Right hindlimb (tissue), 1 donor: ENCODE measurements at regions not wholly inside any gene's neighbourhood (a gene's known extent, or its start where the extent isn't known, plus 50 kb on each side); places are given as distances from the start of the nearest gene placed in this dataset.
A peak's percentile ranks its signal among the peaks of the same experiment; 100 is the strongest.

Experiments
- DNase-seq: peaks from one replicate; pipeline ENCODE4 v3.0.0-alpha.2; 2018

DNA sequence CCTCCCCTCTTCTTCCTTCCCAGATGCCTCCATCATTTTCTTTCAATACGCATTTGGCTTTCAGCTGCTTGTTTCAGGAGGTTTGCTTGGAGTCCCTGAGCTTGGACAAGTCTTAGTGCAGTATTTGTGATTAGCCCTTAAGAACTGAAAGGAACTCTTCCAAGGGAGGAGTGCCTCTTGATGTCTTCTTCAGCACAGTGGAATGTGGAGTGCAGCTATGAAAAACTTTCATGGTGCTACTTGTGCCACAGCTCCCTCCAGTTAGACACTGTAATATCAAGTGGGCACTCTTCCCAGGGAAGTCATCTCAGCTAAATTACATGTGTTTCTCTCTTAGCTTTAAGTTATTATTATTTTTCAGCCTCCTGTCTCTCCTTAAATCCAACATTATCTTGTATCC lies 173.1 kb downstream of the NECTIN3 start:
- no peak for DNase-seq

DNA sequence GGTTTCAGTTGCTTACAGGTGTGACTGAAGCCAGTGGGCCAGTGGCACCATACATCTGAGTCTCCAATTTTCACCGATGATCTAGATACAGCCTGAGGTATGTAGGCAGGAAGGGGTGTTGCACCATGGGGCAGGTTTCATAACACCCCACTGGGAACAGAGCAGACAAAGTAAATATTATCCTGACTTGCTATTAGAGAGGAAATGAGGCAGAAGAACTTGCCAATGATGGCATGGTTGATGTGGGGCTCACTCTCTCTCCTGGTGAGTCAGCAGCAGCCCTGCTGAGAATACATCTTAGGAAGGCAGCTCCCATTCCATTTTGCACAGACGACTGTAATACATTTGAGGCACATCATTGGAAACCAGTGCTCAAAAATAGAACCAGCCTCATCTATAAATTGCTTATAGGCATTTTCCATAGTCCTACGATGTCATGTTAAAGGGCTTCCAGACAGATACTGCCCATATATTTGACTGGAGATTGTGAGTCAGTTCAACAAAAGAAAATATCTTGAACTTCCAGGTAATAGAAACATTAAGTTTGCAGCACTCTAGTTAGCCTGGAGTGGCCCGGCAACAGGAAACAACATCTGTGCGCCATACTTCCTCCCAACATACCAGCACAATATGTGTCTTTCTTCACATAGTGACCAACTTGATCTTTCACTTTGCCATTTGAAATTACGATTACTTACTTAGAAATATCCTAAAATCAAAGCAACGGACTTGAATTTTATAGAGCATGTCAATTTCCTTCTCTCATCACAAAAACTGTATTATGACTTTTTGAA lies 175.5 kb downstream of the NECTIN3 start:
- DNase-seq = no peak

DNA sequence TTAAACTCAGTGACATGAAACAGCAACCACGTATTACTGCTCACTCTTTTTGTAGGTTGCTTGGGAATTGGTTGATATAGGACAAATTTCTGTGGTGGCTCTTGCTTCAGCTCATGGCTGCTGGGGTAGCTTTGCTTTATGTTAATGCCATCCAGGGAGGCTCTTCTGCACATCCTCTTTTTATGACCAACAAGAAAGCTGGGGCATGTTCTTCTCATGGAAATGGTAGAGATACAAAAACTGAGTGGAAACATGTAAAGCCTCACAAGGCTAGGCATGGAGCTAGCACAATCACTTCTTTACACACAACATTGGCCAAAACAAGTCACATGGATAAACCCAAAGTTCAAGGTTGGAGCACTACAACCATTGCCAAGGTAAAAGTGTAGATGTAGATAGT lies 176.8 kb downstream of the NECTIN3 start:
- no peak for DNase-seq

DNA sequence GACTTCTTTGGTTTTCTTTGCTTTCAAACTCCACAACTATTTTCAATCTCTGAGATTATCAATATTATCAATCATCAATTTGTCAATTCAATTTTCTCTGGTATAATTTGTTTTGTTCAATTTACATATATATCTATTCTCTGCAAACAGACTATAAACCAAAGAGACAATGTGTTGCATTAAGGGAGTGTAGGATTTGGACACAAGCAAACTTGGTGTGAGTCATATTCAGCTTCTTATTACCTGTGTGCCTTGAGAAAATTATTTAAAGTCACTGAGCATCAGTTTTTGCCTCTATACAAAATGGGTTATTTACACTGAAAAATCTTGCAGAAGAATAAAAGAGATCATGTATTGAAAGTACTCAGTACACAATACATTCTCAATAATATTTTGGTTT lies 177.8 kb downstream of the NECTIN3 start:
- no peak for DNase-seq

DNA sequence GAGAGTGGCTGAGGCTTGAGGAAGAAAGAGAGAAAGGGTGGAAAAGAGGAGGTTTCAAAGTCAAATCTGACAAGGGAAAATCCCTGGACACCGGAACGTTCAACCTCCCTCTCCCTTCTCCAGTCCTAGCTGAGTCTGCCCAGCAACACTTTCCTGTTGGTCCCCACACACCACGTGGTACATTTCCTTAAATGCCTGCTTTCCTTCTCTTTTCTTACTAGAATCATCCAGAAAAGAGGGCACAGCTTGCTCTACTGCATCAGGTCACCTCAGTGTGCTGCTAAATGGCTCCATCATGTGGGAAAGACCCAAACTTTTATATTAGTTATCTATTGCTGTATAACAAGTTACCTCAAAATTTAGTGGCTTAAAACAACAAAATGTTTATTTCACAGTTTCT lies 181.2 kb downstream of the NECTIN3 start:
- DNase-seq = no peak

DNA sequence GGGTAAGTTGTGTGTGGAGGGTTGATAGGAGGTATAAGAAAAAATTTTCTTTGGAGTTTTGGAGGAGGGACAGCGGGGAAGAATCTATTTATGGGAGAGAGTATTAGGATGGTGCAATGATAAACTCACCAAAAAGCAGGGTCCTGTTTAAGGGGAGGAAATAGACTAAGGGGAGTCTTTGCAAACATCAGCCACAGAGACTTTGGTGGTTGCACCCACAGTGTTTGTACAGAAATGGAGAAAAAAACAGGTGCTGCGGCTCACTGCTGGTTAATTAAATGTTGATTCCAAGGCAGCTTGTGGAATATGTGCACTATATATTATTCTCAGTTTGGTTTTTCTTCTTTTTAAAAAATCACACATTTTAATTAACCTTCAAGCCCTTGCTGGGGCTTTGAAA lies 182.1 kb downstream of the NECTIN3 start:
- DNase-seq = no peak

DNA sequence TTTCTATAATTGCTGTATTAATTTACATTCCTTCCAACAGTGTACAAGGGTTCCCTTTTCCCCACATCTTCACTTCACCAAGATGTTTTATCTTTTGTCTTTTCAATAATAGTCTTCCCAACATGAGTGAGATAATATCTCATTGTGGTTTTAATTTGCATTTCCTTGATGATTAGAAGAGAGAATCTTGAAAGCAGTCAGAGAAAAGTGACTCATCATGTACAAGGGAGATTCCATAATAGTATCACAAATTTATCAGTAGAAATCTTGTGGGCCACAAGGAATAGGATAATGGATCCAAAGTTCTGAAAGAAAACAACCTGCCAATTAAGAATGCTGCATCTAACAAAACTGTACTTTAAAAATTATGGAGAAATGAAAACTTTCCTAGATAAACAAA lies 189.3 kb downstream of the NECTIN3 start:
- DNase-seq = no peak

DNA sequence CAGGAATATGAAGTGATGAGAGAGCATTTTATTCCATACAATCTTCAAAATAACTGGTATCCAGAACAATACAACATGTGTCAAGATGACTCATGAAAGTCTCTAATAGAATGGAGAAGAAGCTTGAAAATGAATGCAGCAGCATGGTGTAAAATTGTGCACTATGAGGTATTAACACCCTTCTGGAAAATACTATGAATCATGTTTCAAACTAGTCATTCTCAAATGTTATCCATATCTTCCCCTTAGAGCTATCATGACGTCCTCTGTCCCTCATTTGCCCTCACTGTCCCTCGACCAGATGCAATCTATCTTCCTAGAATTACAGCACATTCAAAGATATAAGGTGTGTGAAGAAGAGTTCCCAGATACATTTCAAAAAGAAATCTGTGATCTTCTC lies 198.2 kb downstream of the NECTIN3 start:
- no peak for DNase-seq

DNA sequence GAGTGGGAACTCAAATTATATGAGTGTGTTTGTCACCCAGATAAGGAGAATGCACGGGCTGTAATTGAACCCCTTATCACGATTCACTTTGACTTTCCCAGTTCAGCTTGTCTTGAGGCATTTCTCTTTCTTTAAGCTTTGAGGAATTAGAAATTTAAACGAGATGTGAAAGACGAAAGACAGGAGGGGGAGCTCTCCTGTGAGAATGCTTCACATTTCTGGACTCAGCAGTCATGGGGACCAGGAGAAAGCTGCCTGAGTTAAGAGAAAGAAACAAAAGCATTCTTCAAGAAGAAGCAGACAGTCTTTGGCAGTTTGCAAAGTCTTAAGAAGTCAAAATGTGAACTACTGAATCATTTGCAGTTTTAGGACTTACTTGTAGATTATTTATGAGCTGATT lies 205.6 kb downstream of the NECTIN3 start:
- no peak for DNase-seq

DNA sequence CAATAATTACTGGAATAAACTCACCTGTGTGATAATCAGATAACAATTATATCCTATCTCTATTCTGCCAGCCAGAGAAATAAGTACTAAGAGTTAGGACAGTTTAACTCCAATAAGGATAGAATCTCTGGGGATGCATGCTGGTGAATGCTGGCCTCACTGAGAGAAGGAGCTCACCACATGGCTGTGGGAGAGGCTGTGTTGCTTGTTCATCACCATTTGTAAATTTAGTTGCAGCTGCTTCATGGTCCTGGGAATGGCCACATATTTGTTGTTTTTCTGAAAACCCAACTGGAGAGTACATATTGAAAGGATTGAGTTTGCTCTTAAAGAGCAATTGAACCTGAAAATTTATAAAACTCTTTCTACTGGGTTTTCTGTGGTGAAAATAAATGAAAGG lies 207.3 kb downstream of the NECTIN3 start:
- no peak for DNase-seq

DNA sequence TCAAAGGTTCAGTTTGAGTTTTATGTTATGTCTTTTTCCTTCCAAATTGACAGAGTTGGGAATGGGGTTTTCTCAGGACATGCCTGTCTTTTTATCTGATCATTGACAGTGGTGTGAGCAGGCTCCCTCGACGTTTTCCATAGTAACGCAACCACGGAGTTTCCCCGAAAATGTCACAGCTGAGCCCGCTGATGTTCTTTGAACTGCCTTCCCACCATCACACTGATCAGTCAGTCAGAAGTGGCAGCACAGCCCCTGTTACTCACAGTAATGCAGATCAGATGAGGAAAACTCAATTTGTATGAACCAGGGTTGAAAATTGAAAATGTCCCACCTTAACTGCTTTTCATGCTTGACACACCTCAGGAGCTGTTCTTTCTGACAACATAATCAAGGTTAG lies 210.4 kb downstream of the NECTIN3 start:
- no peak for DNase-seq

DNA sequence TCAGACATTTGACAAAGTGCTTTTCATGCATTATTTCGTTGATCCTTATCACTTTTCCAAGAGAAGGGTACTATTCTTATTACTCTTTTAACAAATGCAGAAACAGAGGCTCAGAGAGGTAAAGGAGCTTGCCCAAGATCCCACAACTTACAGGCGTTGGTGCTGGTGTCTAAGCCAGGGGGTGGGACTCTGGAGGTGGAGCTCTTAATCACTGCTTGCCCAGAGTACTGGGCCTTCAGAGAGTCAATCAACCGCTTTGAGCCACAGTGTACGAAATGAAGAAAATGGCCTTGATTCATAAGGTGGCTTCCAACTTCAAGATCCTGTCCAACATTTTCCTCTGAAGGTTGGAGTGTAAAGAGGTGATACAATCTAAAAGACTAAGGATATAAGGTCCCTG lies 211.5 kb downstream of the NECTIN3 start:
- DNase-seq = no peak

DNA sequence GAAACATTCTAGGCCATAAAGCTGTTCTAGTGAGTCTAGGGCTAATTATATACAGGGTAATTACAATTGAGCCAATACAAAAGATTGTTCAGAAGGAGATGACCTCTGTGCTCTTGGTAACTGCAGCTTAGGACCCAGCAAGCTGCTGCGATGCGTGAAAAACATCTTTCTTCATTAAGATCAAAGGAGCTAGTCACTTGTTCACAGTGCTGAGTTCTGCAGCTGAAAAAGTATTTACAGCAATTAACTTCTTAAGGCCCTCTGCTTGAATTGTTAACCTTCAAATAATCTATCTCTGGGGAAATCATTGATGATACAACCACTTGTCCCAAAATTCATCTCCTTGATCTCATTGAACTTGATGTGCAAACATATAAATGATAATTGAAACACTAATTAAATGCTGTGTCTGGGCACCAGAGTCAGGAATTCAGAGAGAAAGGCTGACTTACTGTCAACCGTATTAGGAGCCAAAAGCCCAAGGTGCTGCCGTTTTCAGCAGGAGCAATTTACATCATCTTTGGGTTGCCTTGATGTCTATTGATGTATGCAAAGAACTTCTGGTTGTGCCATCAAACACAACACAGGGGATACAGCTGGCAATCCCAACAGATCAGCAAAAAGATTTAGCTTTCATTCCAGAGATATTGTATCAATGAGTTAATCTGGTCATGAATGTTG lies 213.0 kb downstream of the NECTIN3 start:
- no peak for DNase-seq

DNA sequence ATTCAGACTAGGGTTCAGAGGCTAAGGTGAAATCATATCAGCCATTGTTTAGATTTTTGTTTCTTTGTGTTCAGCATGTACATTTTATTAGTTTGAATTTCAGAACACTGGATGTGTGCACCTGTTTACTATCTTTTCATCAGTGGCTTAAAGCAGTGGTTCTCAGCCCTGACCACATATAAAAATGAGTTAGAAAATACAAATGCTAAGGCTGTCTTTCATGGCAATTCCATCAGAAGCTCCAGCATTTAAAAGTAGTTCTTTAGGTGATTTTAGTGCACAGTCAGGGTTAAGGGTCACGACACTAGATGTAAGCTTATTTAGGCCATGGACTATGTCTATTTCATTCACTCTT lies 213.5 kb downstream of the NECTIN3 start:
- no peak for DNase-seq

DNA sequence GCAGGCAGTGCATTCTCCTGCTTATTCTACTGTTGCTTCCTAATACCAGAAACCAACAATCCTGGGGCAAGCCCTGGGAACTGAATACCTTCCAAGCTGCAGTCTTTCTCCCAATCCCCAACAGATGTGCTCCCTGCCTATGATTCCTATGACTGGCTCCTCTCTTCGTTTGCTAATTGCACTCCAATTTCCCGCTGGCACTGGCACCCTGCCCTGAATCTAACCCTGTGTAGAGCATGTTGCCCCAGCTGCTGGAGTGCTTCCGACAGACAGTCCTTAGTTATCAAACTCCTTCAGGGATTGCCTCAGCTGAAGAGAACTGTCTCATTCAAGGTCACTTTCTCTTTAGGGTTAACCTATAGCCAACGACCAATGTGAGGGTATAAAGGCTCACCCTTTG lies 214.1 kb downstream of the NECTIN3 start:
- DNase-seq = peak; percentile 66

DNA sequence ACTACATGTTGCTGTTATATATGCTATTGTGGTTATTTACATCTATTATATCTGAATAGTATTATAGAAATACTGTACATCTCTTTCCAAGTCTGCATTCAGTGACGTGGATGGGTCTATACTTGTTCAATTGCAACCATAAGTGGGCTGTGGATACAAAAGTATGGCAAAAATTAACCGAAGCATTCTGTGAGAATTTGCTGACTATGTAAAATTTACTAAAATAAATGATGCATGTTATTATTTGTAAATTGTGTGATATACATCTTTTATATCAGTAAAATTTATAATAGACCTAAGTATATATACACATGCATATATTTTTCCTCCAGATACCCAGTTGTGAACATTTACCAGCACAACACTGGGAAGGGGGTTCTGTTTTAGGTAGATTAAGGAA lies 215.1 kb downstream of the NECTIN3 start:
- DNase-seq = no peak

DNA sequence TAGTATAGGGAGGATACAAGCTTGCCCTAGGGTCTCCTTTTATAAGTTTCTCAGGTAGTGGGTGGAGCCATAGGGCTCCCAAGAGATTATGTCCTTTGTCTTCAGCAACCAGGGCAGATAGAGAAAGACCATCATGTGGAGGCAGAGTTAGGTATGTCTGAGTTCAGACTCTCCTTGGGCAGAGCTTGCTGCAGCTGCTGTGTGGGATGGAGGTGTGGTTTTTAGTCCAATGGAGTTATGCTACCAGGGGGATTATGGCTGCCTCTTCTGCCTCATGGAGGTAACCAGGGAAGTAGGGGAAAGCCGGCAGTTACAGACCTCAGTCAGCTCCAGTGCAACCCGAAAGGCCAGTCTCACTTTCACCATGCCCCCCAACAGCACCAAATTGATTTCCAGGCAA lies 220.5 kb downstream of the NECTIN3 start:
- DNase-seq = no peak

DNA sequence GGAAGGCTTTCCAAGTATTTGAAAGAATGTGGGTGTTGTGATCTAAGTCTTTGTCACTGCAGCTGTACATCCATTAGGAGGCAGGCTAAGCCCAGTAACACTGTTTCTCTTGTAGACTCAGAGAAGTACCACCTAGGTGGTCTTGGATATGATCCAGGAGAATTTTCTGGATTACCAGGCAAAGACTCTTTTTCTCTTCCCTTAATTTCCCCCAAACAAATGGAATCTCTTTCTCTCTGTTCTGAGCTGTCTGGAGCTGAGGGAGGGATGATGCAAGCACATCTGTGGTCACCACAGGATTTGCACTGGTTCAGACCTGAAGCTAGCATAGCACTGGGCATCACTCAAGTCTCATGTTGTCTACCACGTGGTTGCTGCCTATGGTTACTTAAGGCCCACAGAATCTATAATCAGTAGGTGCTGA lies 227.6 kb downstream of the NECTIN3 start:
- no peak for DNase-seq

DNA sequence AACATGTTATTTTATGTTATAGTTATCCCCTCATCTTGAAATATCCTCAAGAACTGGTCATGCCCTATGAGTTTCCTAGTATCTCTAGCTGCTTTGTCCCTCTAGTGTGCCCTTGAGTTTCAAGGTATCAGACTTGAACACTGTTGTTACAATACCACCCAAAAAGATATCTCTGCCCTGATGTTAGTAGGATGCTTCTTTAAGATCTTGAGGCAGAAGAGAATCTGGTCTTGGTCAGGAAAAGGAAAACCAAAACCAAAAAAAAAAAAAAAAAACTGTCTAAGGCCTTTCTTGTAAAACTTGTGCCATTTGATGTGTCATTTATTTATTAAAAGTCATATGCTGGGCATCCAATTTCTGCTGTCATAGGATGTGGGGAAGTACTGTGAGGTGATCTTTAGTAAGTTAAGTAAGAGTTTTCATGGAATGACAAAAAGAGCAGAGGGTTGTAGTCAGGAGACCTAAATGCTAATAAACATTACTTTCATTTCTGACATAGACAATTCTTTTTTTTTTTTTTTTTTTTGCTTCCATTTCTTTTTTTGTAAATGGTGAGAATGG lies 229.7 kb downstream of the NECTIN3 start:
- no peak for DNase-seq

DNA sequence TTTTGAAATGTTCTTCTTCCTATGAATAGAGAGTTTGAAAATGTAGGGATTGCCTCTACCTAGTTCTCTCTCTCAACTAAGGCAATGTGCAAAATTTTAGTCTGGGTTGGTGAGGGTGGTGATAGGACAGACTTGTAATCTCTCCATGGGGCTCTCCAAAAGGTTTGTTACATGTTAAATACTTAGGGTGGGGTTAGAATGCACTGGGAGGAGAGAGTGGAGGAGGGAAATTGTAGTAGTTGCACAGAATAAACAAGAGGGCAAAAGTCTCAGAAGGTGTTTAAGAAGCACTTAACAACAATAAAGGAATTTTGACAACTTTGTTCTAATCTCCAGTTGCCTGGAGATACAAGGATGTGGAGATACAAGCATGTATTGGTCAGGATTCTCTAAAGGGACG lies 230.4 kb downstream of the NECTIN3 start:
- DNase-seq = no peak

DNA sequence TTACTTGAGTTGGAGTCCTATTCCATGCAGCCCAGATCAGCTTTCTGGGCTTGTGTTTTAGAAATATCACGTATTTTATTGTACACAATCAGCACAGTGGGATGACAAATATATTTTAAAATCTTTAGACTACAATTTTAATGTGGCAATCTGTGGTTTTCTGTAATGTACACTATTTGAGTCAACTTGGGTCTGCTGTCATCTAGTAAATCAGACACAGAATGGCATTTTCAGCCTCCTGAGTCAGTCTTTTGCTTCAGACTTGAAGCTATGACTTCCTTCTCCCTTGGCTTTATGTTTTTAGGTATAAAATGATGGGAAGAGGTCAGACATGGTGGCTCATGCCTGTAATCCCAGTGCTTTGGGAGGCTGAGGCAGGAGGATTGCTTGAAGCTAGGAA lies 232.1 kb downstream of the NECTIN3 start:
- DNase-seq = no peak

DNA sequence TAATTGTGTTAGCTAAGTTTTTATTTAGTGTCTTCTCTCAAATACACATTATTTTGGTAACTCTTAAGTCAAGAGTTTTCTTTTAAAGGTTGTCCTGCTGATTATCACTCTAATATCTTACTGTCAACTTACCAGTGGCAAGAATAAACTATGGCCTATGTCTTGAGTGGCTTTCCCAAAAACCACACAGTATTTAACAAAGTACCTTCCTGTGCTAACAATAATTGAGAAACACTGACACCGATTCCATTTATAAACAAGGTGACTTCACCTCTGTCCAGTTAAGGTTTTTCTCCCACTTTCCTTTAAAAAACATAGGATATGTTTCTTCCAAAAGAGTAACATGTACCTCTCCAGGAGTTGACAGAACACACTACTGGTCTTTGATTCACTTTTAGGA lies 234.3 kb upstream of the CD96 start:
- no peak for DNase-seq

DNA sequence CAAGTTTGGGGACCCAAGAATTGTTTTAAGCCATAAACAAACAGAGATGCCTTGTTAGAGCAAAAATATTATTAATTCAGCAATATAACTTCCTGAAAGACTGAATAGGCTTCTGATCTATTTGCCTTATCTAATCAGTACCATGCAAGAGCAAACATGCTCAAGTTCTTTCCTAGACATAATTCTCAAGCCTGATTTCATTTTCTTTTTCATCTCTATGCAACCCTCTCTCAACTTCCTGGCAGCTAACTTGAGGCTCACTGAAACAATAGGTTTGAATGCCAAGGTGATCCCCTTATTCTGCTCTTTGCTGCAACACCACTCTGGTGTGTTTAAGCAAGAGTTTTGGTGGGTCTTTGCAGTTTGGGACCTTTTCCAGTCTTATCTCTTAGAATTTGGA lies 230.9 kb upstream of the CD96 start:
- no peak for DNase-seq

DNA sequence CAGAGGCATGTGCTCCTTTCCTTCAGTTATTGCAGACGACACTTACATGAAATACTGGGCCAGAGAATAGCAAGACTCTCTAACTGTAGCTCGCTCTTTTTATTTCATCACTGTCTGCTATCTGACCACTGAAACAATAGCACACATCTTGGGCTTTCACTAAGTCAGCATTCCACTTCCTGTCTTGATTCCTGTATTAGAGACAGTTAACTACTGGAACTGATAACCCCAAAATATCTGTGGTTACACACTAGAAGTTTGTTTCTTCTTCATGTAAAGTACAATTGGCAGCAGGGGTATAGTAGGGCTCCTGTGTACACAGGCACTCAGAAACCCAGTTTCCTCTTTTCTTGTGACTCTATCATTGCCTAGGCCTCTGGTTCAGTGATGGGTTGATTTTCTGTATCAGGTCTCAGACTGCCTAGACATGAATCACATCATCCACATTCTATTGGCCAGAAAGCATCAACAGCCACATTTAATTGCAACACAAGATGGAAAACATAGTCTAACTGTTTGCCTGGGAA lies 230.2 kb upstream of the CD96 start:
- no peak for DNase-seq
